Liver (tissue), 8 donors: ENCODE measurements at regions not wholly inside any gene's neighbourhood (a gene's known extent, or its start where the extent isn't known, plus 50 kb on each side); places are given as distances from the start of the nearest gene placed in this dataset.

Experiments
- DNase-seq: peaks from one replicate; pipeline ENCODE4 v3.0.0-alpha.2; 2017; ENCODE audit warnings: low spot score
- H3K27ac ChIP-seq, 2 donors: one replicate each; pipeline ENCODE4 v1.7.0; 2013; ENCODE audit warnings: inconsistent platforms in 2 of 2, low read length in 2 of 2, control low read depth in 1 of 2, low read depth in 1 of 2, mild to moderate bottlenecking in 1 of 2
- H3K27me3 ChIP-seq, 4 donors: one replicate each; pipeline versions ENCODE4 v1.6.1 to v1.7.0; 2013; ENCODE audit warnings: low read length in 3 of 4, inconsistent platforms in 1 of 4, mild to moderate bottlenecking in 1 of 4, moderate library complexity in 1 of 4; ENCODE audit not compliant: control insufficient read depth in 4 of 4, insufficient read depth in 4 of 4
- H3K36me3 ChIP-seq, 4 donors: one replicate each; pipeline versions ENCODE4 v1.6.1 to v1.7.0; 2013; ENCODE audit warnings: low read length in 3 of 4, mild to moderate bottlenecking in 3 of 4, low read depth in 1 of 4, moderate library complexity in 1 of 4; ENCODE audit not compliant: control insufficient read depth in 4 of 4, insufficient read depth in 3 of 4
- H3K4me1 ChIP-seq, 4 donors: one replicate each; pipeline versions ENCODE4 v1.6.1 to v1.7.0; 2013; ENCODE audit warnings: low read length in 3 of 4, mild to moderate bottlenecking in 3 of 4, moderate library complexity in 1 of 4; ENCODE audit not compliant: control insufficient read depth in 4 of 4, insufficient read depth in 4 of 4
- H3K4me3 ChIP-seq, 3 donors: one replicate each; pipeline versions ENCODE4 v1.6.1 to v1.7.0; 2013; ENCODE audit warnings: low read length in 3 of 3, control low read depth in 1 of 3, low read depth in 1 of 3, mild to moderate bottlenecking in 1 of 3
- H3K9ac ChIP-seq, 2 donors: one replicate each; pipeline ENCODE4 v1.7.0; 2013; ENCODE audit warnings: low read length in 2 of 2, mild to moderate bottlenecking in 2 of 2, moderate library complexity in 2 of 2, control low read depth in 1 of 2, low read depth in 1 of 2
- H3K9me3 ChIP-seq, 4 donors: one replicate each; pipeline versions ENCODE4 v1.6.1 to v1.7.0; 2013; ENCODE audit warnings: low read length in 3 of 4; ENCODE audit not compliant: control insufficient read depth in 4 of 4
- EGR1 ChIP-seq, 2 donors: IDR thresholded peaks; 2 replicates each; pipeline ENCODE4 v1.6.1; 2016 to 2018; ENCODE audit warnings: antibody characterized with exemption in 2 of 2, low read depth in 2 of 2
- FOXA1 ChIP-seq: IDR thresholded peaks from 2 replicates; pipeline ENCODE4 v1.6.1; 2016; ENCODE audit warnings: antibody characterized with exemption
- FOXA2 ChIP-seq: IDR thresholded peaks from 2 replicates; pipeline ENCODE4 v1.6.1; 2016; ENCODE audit warnings: antibody characterized with exemption
- GABPA ChIP-seq, 2 donors: IDR thresholded peaks in 1 of 2; conservative IDR thresholded peaks in 1 of 2; 2 replicates each; pipeline ENCODE4 v1.6.1; 2016; ENCODE audit warnings: antibody characterized with exemption in 2 of 2, mild to moderate bottlenecking in 1 of 2, moderate library complexity in 1 of 2
- HNF4A ChIP-seq, 2 donors: conservative IDR thresholded peaks; 2 replicates each; pipeline ENCODE4 v1.6.1; 2016; ENCODE audit warnings: antibody characterized with exemption in 2 of 2, mild to moderate bottlenecking in 2 of 2
- HNF4G ChIP-seq: IDR thresholded peaks from 2 replicates; pipeline ENCODE4 v1.6.1; 2016; ENCODE audit warnings: antibody characterized with exemption
- JUND ChIP-seq, 2 donors: IDR thresholded peaks; 2 replicates each; pipeline ENCODE4 v1.6.1; 2016; ENCODE audit warnings: antibody characterized with exemption in 2 of 2
- NR2F2 ChIP-seq: IDR thresholded peaks from 2 replicates; pipeline ENCODE4 v1.6.1; 2016; ENCODE audit warnings: antibody characterized with exemption
- RAD21 ChIP-seq, 2 donors: IDR thresholded peaks; 2 replicates each; pipeline ENCODE4 v1.6.1; 2016; ENCODE audit warnings: antibody characterized with exemption in 2 of 2, mild to moderate bottlenecking in 2 of 2
- RXRA ChIP-seq, 2 donors: IDR thresholded peaks; 2 replicates each; pipeline ENCODE4 v1.6.1; 2017 to 2018; ENCODE audit warnings: antibody characterized with exemption in 2 of 2, mild to moderate bottlenecking in 1 of 2
- SP1 ChIP-seq: IDR thresholded peaks from 2 replicates; pipeline ENCODE4 v1.6.1; 2018; ENCODE audit warnings: antibody characterized with exemption, mild to moderate bottlenecking
- TAF1 ChIP-seq: conservative IDR thresholded peaks from 2 replicates; pipeline ENCODE4 v1.6.1; 2016; ENCODE audit warnings: antibody characterized with exemption, mild to moderate bottlenecking
- YY1 ChIP-seq: IDR thresholded peaks from 2 replicates; pipeline ENCODE4 v1.6.1; 2016; ENCODE audit warnings: antibody characterized with exemption, mild to moderate bottlenecking
- WGBS: extraction: QIAGEN DNeasy Blood & Tissue Kit; methylation state at CpG from one replicate; pipeline ENCODE4 v1.1.7; 2013; 5-methylcytosine and 5-hydroxymethylcytosine counted together
- TF ChIP-seq, protein P1 (sequence below): IDR thresholded peaks from 2 replicates; pipeline ENCODE4 v1.6.1; 2016; ENCODE audit warnings: antibody characterized with exemption, mild to moderate bottlenecking
- TF ChIP-seq, protein P2 (sequence below): IDR thresholded peaks from 2 replicates; pipeline ENCODE4 v1.6.1; 2016; ENCODE audit warnings: antibody characterized with exemption
- TF ChIP-seq, protein P3 (sequence below): IDR thresholded peaks from 2 replicates; pipeline ENCODE4 v1.6.1; 2016; ENCODE audit warnings: antibody characterized with exemption
- TF ChIP-seq, protein P4 (sequence below): IDR thresholded peaks from 2 replicates; pipeline ENCODE4 v1.6.1; 2016; ENCODE audit warnings: antibody characterized with exemption
- TF ChIP-seq, protein P5 (sequence below): fragments of 150-350 bp; IDR thresholded peaks from 2 replicates; pipeline ENCODE4 v1.5.1; 2017; ENCODE audit warnings: improper control_type of control experiment, low read depth, low read length; ENCODE audit not compliant: missing input control
- donor health status: healthy.
- donor health status: healthy.
- donor health status: healthy.
- donor health status: healthy.
- donor health status: healthy.

DNA sequence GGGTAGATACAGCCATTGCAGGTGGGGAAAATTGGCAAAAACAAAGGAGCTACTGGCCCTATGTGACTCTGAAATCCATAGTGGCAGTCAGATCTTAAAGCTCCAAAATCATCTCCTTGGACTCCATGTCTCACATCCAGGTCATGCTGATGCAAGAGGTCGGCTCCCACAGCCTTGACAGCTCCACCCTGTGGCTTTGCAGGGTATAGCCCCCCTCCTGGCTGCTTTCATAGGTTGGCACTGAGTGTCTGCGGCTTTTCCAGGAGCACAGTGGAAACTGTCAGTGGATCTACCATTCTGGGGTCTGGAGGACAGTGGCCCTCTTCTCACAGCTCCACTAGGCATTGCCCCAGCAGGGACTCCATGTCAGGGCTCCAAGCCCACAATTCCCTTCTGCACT, 1190.1 kb downstream of the CDH12 start:
- WGBS, result 64% methylated on average over 2 of the region's 2 CpGs

DNA sequence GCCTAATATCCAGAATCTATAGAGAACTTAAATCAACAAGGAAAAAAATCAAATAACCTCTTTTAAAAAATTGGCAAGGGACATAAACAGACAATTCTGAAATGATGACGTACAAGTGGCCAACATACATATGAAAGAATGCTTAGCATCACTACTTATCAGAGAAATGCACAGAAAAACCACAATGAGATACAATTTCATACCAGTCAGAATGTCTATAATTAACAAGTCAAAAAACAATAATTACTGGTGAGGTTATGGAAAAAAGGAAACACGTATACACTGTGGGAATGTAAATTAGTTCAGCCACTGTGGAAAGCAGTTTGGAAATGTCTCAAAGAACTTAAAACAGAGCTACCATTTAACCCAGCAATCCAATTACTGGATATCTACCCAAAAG, 1192.0 kb downstream of the CDH12 start:
- Histone ChIP-seq H3K27ac (no peak overlapping the region), H3K4me1 (no peaks in the 10 kb centered on the region), H3K36me3 (no peaks in the 10 kb centered on the region), H3K9me3 (no peaks in the 10 kb centered on the region), H3K27me3 (peaks cover 0 to 2% (median 0%) of the 10 kb centered on the region in 4 donors), H3K9ac (no peak overlapping the region), H3K4me3 (no peak overlapping the region)
- WGBS, result 70% methylated on average over 2 of the region's 2 CpGs
- TF ChIP-seq GABPA (IDR thresholded peaks at IDR 0.05 in 1 of 2, conservative IDR thresholded peaks at IDR 0.05 in 1 of 2) (no peak), EGR1 (IDR thresholded peaks at IDR 0.05; ENCODE audit: low read depth in 2 of 2) (no peak), SP1 (no peak), YY1 (no peak), FOXA2 (no peak), RAD21 (IDR thresholded peaks at IDR 0.05) (no peak)
- TF ChIP-seq, protein P1, sequence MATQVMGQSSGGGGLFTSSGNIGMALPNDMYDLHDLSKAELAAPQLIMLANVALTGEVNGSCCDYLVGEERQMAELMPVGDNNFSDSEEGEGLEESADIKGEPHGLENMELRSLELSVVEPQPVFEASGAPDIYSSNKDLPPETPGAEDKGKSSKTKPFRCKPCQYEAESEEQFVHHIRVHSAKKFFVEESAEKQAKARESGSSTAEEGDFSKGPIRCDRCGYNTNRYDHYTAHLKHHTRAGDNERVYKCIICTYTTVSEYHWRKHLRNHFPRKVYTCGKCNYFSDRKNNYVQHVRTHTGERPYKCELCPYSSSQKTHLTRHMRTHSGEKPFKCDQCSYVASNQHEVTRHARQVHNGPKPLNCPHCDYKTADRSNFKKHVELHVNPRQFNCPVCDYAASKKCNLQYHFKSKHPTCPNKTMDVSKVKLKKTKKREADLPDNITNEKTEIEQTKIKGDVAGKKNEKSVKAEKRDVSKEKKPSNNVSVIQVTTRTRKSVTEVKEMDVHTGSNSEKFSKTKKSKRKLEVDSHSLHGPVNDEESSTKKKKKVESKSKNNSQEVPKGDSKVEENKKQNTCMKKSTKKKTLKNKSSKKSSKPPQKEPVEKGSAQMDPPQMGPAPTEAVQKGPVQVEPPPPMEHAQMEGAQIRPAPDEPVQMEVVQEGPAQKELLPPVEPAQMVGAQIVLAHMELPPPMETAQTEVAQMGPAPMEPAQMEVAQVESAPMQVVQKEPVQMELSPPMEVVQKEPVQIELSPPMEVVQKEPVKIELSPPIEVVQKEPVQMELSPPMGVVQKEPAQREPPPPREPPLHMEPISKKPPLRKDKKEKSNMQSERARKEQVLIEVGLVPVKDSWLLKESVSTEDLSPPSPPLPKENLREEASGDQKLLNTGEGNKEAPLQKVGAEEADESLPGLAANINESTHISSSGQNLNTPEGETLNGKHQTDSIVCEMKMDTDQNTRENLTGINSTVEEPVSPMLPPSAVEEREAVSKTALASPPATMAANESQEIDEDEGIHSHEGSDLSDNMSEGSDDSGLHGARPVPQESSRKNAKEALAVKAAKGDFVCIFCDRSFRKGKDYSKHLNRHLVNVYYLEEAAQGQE, result no peak
- DNase-seq, result no peak

More for the DNA sequence above, 1190.1 kb downstream of the CDH12 start:
- DNase-seq, result no peak
- Histone ChIP-seq H3K4me3 (no peak overlapping the region), H3K4me1 (no peaks in the 10 kb centered on the region), H3K27ac (no peak overlapping the region), H3K27me3 (peaks cover 0 to 2% (median 0%) of the 10 kb centered on the region in 4 donors), H3K36me3 (no peaks in the 10 kb centered on the region), H3K9ac (no peak overlapping the region), H3K9me3 (no peaks in the 10 kb centered on the region)
- no peak for TF ChIP-seq HNF4A (conservative IDR thresholded peaks at IDR 0.05)
- TF ChIP-seq HNF4G, result no peak
- TF ChIP-seq TAF1, result no peak
- no peak for TF ChIP-seq FOXA1
- TF ChIP-seq SP1, result no peak
- TF ChIP-seq, protein P2, sequence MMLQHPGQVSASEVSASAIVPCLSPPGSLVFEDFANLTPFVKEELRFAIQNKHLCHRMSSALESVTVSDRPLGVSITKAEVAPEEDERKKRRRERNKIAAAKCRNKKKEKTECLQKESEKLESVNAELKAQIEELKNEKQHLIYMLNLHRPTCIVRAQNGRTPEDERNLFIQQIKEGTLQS, result no peak
- TF ChIP-seq, protein P3, sequence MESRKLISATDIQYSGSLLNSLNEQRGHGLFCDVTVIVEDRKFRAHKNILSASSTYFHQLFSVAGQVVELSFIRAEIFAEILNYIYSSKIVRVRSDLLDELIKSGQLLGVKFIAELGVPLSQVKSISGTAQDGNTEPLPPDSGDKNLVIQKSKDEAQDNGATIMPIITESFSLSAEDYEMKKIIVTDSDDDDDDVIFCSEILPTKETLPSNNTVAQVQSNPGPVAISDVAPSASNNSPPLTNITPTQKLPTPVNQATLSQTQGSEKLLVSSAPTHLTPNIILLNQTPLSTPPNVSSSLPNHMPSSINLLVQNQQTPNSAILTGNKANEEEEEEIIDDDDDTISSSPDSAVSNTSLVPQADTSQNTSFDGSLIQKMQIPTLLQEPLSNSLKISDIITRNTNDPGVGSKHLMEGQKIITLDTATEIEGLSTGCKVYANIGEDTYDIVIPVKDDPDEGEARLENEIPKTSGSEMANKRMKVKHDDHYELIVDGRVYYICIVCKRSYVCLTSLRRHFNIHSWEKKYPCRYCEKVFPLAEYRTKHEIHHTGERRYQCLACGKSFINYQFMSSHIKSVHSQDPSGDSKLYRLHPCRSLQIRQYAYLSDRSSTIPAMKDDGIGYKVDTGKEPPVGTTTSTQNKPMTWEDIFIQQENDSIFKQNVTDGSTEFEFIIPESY, result no peak
- TF ChIP-seq, protein P4, sequence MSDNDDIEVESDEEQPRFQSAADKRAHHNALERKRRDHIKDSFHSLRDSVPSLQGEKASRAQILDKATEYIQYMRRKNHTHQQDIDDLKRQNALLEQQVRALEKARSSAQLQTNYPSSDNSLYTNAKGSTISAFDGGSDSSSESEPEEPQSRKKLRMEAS, result no peak
- no peak for TF ChIP-seq EGR1 (IDR thresholded peaks at IDR 0.05; ENCODE audit: low read depth in 2 of 2)
- TF ChIP-seq FOXA2, result no peak
- no peak for TF ChIP-seq NR2F2
- TF ChIP-seq RAD21 (IDR thresholded peaks at IDR 0.05), result no peak
- no peak for TF ChIP-seq JUND (IDR thresholded peaks at IDR 0.05)
- TF ChIP-seq, protein P1, result no peak
- no peak for TF ChIP-seq YY1
- TF ChIP-seq, protein P5, sequence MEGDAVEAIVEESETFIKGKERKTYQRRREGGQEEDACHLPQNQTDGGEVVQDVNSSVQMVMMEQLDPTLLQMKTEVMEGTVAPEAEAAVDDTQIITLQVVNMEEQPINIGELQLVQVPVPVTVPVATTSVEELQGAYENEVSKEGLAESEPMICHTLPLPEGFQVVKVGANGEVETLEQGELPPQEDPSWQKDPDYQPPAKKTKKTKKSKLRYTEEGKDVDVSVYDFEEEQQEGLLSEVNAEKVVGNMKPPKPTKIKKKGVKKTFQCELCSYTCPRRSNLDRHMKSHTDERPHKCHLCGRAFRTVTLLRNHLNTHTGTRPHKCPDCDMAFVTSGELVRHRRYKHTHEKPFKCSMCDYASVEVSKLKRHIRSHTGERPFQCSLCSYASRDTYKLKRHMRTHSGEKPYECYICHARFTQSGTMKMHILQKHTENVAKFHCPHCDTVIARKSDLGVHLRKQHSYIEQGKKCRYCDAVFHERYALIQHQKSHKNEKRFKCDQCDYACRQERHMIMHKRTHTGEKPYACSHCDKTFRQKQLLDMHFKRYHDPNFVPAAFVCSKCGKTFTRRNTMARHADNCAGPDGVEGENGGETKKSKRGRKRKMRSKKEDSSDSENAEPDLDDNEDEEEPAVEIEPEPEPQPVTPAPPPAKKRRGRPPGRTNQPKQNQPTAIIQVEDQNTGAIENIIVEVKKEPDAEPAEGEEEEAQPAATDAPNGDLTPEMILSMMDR, result no peak
- TF ChIP-seq RXRA (IDR thresholded peaks at IDR 0.05), result no peak
